NOMO-1 treated with DMSO at 0.1 percent for 48 hours (cell line): ENCODE measurements at regions not wholly inside any gene's neighbourhood (a gene's known extent, or its start where the extent isn't known, plus 50 kb on each side); places are given as distances from the start of the nearest gene placed in this dataset.

Experiments used
- DNase-seq: peaks from one replicate; lab custom pipeline; 2025; ENCODE audit not compliant: unreplicated experiment; lab: John Stamatoyannopoulos, UW

DNA sequence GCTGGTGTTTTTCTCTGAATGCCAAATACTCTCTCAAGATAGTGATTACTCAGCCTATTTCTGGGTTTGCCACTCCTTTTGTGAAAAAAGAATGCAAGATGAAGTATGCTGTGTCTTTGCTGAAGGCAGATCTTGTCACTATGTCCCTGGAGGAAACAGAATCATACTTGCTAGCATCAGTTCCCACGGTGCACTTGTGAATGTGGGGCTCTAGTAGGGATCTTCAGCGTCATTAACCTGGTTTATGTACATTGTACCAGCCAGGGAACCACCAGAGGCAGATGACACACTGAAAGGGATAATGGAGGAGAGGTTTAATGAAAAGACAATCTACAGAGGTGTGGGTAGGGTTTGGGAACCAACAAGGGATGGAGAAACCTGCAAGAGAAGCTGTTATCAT is 131.0 kb upstream of the CXCR4 start:
- DNase-seq, result no peak

DNA sequence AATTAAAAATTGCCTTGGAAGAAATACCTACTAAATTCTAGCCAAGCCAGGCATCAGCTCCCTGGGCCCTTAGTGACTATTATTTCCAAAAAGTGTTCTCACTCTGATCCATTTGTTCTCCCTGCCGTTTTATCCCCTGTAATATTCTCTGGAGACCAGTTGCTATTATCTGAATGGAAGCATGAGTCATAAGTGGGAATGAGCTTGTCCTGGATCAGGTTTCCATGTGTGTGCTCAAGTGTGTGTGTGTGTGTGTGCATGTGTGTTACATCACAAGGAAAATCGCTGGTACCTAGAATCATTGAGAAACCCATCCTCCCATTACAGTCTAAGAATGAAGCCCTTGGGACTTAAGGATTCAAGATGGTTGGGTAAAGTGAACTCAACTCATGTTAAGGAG is 130.3 kb upstream of the CXCR4 start:
- no peak for DNase-seq

DNA sequence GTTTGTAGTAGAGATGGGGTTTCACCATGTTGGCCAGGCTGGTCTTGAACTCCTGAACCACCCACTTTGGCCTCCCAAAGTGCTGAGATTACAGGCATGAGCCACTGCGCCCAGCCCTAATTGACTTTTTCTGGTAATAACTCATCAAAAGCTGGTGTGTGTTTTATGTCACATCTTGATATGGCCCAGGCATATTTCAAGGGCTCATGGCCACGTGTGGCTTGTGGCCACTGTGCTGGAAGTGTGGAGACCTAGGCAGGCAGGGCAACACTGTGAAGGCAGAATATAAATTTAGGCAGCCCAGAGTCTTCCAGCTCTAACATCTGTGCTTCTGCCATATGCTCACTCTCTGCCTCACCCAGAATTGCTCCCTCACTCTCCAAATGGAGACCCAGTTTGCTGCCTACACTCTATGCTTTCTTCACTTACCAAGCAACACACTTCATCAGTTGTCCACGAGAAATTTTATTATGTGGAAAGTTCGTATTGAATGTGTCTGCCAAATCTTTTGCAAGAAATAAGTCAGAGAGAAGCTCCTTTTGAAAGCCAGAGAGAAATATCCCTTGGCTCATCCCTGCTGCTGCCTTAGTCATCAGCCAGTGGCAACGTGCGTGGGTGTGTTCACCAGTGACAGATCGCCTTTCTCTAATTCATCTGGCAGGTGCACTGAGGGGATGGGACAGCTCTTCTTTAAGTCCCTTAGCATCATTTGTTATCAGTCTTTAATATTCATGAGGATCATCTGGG is 129.4 kb upstream of the CXCR4 start:
- DNase-seq, result no peak

DNA sequence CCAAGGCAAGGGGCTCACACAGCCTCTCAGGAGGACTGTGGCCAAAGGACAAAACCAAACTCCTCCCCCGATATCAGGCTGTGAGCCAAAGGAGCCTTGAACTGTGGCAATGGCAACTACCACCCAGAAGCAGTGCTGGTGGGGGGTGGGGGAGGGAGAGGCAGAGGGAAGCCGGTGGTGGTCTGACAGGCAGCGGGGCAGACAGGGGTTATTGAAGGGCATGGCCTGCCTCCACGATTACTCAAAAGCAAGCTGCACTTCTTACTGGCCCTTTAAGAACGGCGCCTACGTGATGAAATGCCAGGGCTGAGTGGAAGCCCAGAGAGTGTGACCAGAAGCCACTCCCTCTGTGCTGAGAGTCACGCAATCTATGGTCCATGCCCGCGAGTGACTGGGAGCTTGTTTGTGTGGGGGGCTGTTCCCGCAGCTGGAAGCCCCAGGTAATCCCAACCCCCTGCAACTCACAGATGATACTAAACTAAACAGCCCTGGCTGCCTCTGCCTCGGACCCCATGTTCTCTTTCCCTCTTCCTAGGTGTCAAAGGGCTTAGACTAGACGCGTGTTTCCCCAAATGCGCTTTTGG is 128.2 kb upstream of the CXCR4 start:
- DNase-seq, result peak; percentile 87

DNA sequence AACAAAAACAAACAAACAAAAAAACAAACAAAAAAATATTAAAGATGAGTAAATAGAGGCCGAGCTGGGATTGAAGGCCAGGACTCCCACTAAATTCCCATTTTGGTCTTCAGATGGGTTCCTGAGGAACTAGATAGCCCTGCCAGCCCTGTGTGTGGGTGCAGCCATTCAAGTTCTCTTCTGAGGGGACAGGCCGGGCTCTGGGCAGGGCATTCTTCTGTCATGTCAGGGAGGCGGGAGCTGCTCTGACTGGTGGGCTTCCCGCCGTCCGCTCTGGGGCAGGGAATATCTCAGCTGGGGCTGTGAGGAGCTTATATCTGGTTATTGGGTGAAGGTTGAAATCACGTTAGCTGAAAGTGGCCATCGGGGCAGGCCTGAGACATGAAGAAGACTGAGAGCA is 127.3 kb upstream of the CXCR4 start:
- no peak for DNase-seq

DNA sequence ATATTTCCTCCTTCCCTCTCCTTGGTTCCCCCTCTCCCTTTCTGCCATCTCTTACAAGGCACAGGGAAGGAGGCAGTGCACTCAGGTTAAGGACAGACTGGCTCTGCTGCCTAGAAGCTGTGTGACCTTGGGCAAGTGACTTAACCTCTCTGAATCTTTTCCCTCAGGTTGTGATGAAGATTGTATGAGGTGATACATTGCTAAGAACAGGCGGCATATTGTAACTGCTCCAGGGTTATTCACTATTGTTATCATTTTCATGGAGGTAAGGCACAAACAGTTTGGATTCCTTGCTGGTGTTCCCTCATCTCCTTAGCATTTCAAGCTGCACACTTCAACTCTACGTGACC is 126.6 kb upstream of the CXCR4 start:
- DNase-seq, result no peak

DNA sequence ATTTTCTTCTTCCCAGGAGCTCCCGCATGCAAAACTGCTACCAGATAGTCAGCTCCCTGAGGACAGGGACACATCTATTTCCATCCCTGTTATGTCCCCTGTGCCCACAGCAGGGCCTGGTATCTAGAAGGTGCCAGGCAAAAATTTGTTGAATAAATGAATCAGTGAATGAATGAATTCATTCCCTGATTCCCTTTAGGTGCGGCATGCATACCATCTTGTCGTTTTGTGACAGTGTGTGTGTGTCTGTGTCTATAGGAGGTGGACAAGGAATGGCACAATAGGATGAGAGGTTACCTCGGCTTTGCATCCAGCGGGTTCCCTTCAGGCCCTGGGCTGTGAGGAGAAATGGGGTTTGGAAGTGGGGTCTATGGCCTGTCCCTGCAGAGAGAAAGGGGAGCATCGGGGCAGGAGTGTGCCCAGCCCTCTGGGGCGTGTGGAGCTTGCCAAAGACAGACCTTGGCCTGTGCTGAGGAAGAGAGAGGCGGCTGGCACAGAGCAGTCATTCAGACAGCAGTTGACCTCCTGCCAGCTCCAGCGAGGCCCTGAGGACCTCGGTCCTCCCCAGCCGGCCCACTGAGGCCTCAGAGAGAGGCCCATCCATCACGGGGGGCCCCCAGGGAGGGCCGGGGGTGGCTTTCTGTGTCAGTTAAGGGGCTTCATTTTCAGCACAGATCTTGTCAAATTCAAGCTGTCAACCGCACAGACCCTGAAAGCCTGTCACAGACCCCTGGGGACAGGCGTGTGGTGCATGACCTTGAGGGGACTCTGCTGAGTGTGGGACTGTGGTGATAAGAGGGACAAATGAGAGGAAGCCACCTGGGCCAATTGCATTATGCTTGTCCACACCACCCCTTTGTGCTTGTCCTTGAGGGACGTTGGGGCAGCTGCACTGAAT is 125.9 kb upstream of the CXCR4 start:
- no peak for DNase-seq

DNA sequence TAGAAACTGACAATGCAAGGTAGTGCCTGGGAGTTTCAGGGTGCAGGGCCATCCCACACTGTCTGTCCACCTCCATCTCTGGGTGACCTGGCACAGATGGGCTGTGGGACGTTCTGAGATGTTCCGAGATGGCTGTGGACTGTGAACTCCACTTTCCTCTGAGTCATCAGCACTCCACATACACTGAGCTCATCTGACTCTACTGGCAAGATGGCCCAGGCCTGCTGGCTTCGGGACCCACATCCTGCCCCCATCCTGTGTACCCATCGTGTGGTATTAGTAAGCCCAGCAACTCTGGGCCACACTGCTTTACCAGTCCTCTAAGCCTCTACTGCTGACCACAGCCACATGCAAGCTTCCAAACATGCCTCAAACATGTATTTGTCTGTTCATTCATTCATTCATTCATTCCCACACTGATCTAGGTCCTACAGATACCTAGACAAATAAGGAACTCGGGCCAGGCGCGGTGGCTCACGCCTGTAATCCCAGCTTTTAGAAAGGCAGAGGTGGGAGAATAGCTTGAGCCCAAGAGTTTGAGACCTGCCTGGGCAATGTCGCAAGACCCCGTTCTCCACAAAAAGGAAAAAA is 124.8 kb upstream of the CXCR4 start:
- DNase-seq, result no peak

DNA sequence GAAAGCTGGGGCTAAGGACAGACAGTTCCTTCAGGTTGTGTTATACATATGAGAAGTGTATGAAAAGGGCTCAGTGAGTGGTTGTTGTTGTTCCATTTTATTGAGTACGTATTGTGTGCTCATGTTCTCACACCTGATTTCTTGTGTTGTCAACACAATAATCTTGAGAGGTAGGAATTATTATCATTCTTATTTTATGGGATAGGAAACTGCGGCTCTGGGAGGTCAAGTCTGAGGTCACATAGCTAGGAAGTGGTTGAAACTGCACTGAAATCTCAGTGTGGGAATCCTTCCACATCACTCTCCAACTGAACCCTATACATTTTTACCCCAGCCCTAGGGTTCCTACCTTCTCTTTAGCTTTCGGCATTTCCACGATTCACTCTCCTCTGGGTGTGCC is 124.2 kb upstream of the CXCR4 start:
- DNase-seq, result no peak

DNA sequence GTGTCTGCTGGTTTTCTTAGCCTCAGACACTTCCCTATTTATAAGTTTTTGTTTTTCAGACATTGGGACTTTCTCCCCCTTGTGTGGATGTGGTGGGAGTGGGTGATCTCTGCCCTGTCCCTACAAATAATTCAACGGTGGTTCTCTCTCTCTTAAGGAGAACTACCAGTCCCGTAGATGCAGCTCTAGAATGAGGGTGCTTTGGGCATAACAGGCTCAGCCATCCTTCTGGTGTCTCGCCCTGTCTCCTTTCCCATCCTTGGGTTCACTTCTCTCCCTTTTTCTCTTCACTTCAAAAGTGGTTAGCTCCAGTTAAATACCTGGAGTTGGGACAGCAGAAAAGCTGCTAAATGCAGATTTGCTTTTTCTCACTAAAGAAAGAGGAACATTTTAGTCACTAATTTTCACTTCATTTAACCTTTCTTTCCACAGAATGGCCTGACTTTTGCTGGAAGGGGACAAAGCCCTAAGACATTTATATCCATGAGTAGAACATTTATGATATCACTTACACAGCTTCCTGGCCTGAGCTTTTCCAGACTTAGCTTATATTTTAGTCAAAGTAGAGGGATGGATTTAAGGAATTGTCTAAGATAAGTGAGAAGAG is 121.2 kb upstream of the CXCR4 start:
- DNase-seq, result no peak

DNA sequence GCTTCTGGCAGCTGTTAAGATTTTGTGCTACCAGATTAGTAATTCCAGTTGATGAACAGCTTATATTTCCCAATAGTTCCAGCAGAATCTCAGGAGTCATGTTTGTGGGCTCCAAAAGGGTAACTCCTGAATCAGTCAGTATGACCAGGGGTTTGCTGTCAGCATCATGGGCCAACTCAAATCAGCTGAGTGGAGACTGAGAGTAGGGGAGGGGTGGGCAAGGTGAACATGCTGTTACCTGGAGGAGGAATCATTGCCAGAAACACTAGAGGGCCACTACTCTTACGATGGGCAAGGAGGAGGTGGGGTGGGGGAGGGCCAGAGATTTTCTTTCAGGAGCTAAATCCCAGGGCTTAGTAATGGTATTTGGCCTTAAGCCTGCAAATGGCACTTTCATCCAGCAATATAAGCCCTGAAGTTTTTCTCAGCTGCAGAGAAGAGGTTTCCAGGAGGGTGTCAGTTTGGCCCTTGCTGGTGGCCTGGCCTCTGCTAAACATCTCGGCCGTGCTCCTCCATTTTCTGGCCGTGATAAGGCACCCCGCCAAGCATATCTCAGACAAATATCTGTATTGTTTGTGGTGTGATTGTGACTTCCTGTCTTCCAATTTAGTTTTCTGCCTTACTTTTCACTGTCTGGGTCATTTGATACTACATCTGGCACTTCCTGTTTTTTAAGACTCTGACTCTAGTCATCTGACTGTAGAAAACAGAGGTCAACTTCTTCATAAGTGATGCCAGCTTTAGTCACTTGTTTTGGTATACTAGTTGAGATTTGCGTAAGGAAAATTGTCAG is 120.5 kb upstream of the CXCR4 start:
- DNase-seq, result peak; percentile 98

DNA sequence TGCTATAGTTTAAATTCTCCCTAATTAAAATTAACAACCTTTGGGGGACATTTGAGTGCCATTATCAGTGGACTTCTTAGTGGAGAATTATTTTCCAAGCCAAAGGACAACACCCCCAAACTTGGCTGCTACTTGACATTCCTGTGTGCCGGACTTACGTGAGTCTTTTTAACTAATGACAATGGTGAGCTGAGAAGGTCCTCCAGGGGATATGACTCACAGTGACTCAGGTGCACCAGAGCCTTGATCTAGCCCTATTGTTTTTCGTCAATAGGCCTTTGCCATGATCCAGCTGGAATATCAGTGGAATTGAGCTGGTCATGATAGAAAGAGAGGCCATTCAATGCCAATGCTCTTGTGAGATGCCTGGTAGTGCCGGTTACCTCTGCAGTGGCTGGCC is 118.1 kb upstream of the CXCR4 start:
- DNase-seq, result no peak

DNA sequence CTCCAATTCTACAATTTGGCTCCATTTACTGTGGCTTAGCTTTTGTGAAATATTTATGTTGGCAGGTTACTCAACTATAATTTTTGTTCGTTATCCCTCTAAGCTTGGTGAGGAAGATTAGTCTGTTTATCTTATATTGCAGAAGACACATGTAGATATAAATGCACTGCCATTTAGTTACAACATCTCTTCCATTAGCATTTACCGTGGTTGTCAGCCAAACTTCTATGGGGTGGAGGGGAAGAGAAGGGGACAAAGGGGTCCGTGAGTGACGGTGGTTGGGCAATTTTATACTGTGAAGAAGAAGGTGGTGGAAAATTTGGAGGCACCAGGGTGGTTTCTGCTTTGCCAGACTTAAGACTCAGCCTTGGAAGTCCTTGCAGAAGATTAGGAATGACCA is 117.6 kb upstream of the CXCR4 start:
- DNase-seq, result peak; percentile 21

DNA sequence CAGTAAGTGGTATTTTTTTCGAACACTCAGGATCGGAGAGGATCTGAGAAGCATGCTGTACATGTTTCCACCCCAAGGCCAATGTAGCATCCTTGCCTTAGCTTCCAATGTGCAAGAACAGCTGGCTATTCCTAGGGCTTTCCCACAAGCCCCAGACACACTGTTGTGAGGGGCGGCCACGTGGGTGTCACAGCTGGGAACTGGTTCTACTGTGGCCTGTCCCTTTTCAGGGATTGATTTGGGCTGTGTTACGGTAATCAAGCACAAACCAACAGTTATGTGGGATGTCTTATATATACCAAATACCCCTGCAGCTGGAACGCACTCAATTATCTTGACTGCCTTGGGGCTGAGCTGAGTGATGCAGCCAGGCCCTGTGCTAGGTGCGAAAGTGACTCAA is 116.3 kb upstream of the CXCR4 start:
- no peak for DNase-seq

DNA sequence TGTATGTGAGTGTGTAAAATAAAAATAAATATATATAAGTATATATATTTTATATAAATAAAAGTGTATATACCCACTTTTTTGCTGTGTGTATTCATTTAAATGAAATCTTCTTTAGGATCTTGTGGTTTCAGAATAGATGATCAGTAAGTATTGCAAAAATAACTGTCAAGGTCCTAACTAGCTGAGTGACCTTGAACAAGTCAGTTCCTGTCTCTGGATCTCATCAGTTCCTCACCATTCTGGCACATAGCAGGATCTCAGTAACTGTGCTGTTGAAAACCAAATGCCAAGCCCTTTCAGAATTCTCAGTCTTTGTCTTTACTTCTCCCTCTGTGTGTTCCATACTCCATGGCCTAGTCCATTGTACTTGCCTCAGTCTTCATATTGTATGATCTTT is 115.3 kb upstream of the CXCR4 start:
- DNase-seq, result peak; percentile 59

DNA sequence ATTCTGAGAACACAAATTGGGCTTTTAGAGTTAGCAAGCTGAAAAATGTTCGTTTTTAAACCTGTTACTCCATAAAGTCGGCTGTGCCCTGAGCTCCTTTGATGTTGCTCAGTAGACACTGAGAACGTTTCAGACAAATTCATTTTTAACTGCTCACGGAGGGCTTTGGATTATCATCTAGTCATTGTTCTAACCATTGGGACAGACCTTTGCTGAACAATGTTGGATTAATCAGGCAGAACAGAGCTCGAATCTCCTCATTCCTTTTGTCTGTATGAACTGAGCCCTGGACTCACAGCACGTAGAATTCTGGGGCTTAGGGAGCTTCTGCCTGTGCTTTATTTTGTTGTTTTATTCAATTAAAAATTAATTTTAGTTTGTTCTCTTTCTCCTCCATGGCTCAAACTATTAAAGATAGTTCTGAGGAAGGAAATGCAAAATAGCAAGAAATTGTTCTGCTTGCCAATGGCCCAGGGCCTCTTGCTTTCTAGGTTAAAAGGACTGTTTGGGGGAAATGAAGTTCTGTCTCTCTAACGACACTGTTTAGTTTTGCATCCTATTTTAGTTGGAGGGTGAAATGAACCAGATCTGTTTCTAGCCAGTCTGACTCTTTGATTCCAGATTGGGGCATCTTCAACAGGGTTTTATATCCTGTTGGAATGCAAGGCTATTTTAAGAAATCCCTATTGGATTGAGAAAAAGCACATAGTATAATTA is 114.7 kb upstream of the CXCR4 start:
- peak; percentile 22 for DNase-seq

DNA sequence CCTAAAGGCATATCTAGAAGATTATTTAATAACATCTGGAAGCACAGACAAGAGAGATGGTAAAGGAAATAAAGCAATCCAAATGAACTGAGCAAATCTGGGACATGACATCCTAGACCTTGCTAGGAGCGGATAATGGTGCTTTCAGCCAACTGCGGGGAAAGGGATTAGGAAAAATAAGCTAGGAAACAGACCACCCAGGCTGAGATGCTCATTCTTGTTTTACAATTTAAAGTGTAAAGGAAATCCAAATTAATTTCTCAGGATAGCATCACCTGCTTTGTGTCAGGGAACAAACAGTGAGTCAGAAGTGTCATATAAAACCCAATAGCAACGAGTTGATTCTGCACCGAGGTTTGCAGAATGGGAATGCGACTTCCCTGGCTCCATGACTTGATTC is 112.5 kb upstream of the CXCR4 start:
- DNase-seq, result no peak

DNA sequence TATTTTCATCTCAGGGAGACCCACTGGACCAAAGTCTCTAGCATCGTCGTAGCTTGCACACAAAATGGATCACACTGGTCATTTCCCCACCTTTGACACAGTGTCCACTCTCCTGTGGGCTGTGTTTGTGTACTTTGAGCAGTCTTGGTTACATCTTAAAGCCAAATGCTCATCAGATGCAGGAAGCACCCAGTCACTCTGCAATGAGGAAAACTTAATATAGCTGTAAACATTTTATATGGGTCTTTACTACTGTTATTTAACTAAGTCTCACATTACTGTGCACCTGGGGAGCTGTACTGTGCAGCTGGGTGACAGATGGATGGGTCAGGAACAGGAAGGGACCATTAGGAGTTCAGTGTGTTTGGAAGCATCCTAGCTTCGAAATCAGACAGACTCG is 109.0 kb upstream of the CXCR4 start:
- no peak for DNase-seq

DNA sequence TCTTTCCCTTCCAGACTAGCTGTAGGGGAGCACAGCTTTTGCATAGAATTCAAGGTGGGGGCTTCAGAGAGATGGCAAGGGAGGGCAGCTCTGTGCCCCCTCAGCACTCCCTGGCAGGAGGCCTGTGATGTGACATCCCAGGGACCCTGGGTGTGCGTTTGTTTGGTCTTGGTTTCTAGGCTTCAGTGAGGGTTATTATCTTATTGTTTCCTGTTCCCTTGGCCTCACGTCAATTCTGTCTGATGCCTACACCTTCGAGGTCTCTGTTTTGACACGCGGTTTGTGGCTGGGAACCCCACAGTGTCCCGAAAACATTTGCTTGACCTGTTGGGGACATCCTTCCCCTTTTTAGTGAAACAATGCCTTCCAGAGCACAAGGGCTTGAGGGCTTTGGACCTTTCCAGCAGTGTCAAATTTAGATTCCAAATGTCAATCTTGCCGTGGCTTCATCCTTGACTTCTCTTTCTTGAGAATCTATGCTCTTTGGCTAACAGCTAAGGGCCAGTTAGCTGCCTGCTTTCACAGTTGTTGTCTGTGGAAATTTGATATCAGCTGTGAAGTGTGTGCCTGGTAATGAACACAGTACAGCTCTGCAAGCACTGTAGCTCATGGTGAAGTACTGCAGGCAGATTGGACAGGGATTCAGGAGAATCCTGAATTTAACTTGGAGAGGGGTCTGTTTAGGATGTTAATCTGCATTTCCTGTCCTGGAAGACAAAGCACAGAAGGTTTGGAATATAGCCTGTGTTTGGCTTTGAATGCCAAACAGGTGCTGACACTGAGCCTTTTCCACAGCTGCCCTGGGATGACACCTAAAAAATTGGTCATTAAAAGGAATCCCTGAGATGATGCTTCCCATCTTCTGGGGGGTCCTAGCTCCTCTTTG is 108.2 kb upstream of the CXCR4 start:
- peak; percentile 52 for DNase-seq
